Astrocyte of the spinal cord (primary cell): ENCODE measurements at regions not wholly inside any gene's neighbourhood (a gene's known extent, or its start where the extent isn't known, plus 50 kb on each side); places are given as distances from the start of the nearest gene placed in this dataset.
"Not testable (repeated sequence)": the region's sequence is repeated elsewhere in the genome, so short reads cannot be mapped to it uniquely, and the experiment has no call there.

Experiments used
- DNase-seq: peaks from one replicate; pipeline ENCODE4 v3.0.0; 2011; ENCODE audit warnings: low read depth, low spot score
- H3K4me3 ChIP-seq: 2 replicates; pipeline ENCODE4 v1.5.1; 2011; ENCODE audit warnings: low read depth, mild to moderate bottlenecking, low read length, moderate library complexity
- in situ Hi-C: cut with HindIII; loops from 2 replicates; pipeline ENCODE4 v1.10.0; 2017; ENCODE audit warnings: low sequenced_read_pairs
- TF ChIP-seq, protein P1 (sequence below): IDR thresholded peaks from 2 replicates; pipeline ENCODE4 v1.5.1; 2012; ENCODE audit warnings: low read depth, mild to moderate bottlenecking, low read length, inconsistent platforms

DNA sequence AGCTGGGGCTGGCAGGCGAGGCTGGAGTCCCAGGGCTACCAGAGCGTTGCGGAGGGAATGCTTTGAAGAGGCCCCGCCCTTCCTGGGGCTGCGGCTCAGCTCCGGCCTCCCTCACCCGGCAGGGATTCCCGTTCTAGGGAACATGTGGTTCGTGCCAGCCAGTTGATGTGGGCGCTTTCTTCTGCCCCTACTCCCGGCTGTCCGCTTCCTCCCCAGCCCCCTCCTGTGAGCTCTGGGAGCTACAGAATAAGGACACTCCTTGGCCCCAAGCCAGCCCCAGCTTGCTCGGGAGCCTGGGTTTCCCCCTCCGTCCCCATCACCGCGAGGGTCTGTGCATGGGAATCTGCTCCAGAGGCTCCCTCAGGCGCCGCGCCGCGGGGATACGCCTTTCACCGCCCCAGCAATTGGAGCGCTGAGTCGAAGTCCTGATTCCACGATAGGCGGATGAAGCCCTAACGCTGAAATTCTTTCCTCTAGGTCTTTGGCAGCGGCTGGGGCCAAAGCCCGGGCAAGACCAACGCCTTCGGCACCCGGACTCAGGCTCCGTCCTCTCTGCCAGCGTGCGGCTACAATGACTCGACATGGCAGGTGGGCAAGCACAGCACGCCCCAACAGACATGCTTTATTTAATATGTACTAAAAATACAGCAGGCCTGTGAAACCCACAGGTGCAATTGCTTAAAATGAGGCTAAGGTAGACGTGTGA lies 69.5 kb downstream of the KLF15 start:
- in situ Hi-C loops: no loop called here
- TF ChIP-seq, protein P1, sequence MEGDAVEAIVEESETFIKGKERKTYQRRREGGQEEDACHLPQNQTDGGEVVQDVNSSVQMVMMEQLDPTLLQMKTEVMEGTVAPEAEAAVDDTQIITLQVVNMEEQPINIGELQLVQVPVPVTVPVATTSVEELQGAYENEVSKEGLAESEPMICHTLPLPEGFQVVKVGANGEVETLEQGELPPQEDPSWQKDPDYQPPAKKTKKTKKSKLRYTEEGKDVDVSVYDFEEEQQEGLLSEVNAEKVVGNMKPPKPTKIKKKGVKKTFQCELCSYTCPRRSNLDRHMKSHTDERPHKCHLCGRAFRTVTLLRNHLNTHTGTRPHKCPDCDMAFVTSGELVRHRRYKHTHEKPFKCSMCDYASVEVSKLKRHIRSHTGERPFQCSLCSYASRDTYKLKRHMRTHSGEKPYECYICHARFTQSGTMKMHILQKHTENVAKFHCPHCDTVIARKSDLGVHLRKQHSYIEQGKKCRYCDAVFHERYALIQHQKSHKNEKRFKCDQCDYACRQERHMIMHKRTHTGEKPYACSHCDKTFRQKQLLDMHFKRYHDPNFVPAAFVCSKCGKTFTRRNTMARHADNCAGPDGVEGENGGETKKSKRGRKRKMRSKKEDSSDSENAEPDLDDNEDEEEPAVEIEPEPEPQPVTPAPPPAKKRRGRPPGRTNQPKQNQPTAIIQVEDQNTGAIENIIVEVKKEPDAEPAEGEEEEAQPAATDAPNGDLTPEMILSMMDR: no peak
- peak overlapping the region; percentile 41 for H3K4me3 ChIP-seq
- peak; percentile 50 for DNase-seq

DNA sequence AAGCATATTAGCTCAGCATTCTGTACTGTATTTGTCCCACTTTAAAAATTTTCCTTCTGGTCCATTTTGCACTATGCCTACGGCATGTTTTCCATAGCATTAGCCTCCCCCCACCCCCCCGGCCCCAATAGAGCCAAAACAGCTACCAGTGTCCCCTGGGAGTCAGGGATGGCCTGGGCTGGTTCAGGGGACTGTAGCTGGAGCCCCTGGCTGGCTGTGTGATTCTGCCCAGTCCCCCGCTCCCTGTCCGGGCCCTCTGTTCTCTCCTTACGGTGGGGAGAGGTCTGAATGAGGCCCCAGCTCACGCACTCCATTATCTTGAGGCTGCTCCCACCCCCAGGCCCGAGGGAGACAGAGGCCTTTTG lies 70.1 kb downstream of the KLF15 start:
- in situ Hi-C loops: no loop called here
- TF ChIP-seq, protein P1: no peak
- H3K4me3 ChIP-seq: peak overlapping the region; percentile 41
- DNase-seq: no peak

DNA sequence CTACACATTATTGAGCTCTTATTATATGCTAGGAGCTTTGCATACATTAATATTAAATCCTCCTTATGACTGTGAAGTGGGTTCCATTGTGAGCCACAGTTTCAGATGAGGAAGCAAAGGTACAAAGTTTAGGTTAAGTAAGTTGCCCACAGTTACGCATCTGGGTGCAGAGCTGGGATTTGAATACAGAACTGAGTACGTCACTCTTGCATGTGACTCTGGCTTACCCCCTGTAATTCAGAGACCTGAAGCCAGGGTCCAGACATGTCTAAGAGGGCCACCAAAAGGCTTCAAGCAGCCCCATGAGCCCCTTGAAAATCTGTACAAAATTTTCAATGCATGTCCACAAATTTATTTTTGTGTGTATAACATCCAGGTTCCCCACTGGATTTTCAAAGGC lies 71.8 kb downstream of the KLF15 start:
- in situ Hi-C loops: no loop called here
- DNase-seq: no peak
- TF ChIP-seq, protein P1: no peak
- no peak overlapping the region for H3K4me3 ChIP-seq

DNA sequence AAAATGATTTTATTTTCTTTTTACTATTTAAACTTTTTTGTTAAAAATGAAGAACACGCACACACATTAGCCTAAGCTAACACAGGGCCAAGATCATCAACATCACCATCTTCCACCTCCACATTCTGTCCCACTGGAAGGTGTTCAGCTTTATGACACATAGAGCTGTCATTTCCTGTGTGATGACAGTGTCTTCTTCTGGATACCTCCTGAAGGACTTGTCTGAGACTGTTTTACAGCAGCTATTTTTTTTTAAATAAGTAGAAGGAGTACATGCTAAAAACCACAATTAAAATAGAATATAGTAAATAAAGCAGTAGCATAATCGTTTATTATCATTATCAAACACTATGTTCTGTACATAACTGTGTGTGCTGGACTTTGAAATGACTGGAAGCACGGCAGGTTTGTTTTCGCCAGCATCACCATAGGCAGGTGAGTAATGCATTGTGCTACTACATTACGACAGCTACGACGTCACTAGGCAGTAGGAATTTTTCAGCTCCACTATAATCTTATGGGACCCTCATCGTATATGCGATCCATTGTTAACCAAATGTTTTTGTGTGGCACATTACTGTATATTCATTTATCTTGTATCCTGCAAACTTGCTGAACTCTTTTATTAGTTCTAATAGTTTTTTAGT lies 72.8 kb downstream of the KLF15 start:
- in situ Hi-C loops: no loop called here
- H3K4me3 ChIP-seq: no peak overlapping the region
- peak; percentile 38 for DNase-seq
- TF ChIP-seq, protein P1: no peak

DNA sequence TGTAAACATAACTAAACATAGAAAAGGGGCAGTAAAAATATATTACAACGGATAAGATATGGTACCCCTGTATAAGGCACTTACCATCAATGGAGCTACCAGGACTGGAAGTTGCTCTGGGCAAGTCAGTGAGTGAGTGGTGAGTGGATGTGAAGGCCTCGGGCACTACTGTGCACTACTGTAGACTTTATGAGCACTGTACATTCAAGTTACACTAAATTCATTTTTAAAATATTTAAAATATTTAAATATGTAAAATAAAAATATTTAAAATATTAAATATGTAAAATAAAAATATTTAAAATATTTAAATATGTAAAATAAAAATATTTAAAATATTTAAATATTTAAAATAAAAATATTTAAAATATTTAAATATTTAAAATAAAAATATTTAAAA lies 73.6 kb downstream of the KLF15 start:
- DNase-seq, H3K4me3 ChIP-seq, in situ Hi-C loops: not testable (repeated sequence)

DNA sequence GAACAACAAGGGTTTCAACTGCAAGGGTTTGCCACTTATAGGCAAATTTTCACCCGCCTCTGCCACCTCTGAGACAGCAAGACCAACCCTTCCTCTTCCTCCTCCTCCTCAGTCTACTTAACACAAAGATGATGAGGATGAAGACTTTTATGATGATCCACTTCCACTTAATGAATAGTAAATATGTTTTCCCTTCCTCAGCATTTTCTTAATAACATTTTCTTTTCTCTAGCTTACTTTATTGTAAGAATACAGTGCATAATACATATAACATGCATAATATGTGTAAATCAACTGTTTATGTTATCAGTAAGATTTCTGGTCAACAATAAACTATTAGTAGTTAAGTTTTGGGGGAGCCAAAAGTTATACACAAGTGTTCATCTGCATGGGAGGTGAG lies 77.4 kb downstream of the KLF15 start:
- TF ChIP-seq, protein P1: no peak
- DNase-seq: no peak
- in situ Hi-C loops: no loop called here
- no peak overlapping the region for H3K4me3 ChIP-seq

DNA sequence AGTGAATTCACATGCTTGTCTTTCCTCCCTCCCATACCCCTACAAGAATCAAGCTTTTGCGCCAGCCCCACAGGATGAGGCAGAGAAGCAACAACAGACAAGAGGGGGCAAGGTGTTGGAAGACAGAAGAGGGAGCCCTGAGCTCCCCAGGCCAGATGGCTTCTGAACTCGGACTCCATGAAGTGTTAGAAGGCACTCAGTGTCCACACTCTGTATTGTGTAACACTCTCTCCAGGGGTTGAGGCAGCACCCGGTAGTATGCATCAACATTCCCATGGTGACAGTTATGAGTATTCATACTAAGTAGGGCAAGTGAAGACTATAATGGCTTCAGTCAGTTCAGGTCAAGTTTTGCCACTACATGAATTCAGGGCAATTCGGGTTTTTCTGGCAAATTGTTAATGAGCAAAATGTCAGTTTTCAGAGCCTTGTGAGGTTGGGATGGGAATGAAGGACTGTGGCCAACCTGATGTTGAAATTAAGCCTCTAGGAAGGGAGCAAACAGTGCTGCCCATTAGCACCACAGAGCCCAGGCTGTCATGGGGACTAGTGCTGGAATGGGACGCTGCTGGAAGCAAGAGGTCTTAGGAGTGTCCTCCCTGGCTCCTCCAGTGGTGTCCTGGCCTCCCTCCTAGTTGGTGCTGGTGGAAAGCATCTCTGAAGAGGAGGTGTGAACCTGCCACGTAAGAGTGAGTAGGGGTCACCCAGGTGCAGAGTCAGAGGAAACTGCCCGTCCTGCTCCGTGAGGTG lies 79.4 kb downstream of the KLF15 start:
- TF ChIP-seq, protein P1: no peak
- no peak for DNase-seq
- in situ Hi-C loops: no loop called here
- no peak overlapping the region for H3K4me3 ChIP-seq
